ENCODE measurements at regions not wholly inside any gene's neighbourhood (a gene's known extent, or its start where the extent isn't known, plus 50 kb on each side); places are given as distances from the start of the nearest gene placed in this dataset.

DNA sequence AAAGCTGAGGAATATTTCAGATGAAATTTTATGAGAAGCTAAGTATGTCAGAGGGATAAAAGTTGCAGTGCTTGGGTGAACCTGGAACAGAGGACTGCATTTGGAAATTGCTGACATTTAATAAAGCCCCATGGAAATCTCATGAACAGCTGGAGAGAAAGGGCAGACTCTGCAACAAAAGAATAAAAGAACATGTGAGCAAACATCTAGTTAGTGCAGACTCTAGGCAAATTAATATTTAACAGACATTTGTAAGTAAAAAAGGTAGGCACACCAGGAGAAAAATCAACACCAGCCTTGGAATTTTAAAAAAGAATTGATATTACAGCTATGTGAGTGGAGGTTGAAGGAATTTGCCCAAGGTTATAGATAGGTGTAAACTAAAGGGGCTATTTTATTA is 114.6 kb upstream of the PUDP start:
- H3K4me1 Mint-ChIP-seq, result no peaks in the 10 kb centered on the region
- DNase-seq, result no peak
- no peak overlapping the region for H3K4me3 Mint-ChIP-seq
- no peak for ATAC-seq (ENCODE audit: low read depth)
- H3K36me3 Mint-ChIP-seq, result peaks cover 8% of the 10 kb centered on the region
- H3K27ac Mint-ChIP-seq, result no peak overlapping the region
- H3K27me3 Mint-ChIP-seq, result no peaks in the 10 kb centered on the region
- H3K9me3 Mint-ChIP-seq, result no peaks in the 10 kb centered on the region
- POLR2A ChIA-PET, result no interaction called here

DNA sequence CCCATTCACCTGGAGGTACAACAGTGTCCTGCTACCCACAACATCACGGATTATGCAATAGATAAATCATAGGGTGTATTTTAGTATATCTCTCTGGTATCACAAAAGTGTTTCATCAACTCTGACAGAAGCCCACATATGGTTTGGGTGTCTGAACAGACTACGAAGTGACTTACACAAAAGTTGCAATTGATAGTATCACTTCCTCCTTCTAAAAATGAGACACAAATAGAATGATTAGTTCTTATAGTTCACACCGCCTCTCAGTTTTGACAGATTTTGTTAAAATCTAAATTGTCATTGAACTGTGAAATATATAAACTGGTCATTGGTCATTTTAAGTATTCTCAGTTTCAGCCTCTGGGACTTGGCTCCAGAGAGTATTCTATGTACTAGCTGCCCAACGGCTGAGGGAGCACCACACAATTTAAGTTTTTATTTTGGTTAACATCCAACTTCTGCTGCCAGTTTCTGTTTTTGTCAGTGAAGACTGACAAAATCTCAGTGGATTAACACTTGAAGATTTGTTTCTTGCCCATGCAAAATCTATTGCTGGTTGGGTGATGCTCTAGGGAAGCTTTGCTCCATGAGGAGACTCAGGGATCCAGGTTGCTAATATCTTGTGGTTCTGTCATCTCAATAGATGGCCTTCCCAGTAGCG is 113.8 kb upstream of the PUDP start:
- H3K27ac Mint-ChIP-seq, result no peak overlapping the region
- DNase-seq, result no peak
- H3K27me3 Mint-ChIP-seq, result no peaks in the 10 kb centered on the region
- peaks cover 9% of the 10 kb centered on the region for H3K36me3 Mint-ChIP-seq
- no peaks in the 10 kb centered on the region for H3K9me3 Mint-ChIP-seq
- ATAC-seq (ENCODE audit: low read depth), result no peak
- H3K4me3 Mint-ChIP-seq, result no peak overlapping the region
- H3K4me1 Mint-ChIP-seq, result no peaks in the 10 kb centered on the region
- POLR2A ChIA-PET, result no interaction called here

DNA sequence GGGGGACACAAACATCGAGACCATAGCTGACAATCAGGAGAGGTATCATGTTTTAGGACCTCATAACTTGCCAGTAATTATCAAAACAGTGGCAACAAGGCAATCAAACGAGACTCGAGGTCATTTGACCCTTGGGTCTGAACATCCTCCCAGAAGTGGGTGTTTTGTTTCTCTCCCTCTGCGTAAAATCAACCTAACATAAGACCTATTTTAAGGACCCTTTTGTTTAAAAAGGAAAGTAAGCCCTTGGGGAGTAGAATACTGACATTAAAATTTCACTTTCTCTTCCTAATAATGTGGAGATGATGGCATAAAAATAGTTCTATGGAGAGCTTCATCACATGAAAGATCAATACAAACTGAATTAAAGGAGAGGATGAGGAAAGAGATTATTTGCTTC is 106.2 kb upstream of the PUDP start:
- DNase-seq (no peak), ATAC-seq (ENCODE audit: low read depth) (no peak)
- POLR2A ChIA-PET, result no interaction called here
- Mint-ChIP-seq H3K4me3 (no peak overlapping the region), H3K36me3 (peaks cover 6% of the 10 kb centered on the region), H3K27me3 (no peaks in the 10 kb centered on the region), H3K4me1 (no peaks in the 10 kb centered on the region), H3K9me3 (no peaks in the 10 kb centered on the region), H3K27ac (no peak overlapping the region)

DNA sequence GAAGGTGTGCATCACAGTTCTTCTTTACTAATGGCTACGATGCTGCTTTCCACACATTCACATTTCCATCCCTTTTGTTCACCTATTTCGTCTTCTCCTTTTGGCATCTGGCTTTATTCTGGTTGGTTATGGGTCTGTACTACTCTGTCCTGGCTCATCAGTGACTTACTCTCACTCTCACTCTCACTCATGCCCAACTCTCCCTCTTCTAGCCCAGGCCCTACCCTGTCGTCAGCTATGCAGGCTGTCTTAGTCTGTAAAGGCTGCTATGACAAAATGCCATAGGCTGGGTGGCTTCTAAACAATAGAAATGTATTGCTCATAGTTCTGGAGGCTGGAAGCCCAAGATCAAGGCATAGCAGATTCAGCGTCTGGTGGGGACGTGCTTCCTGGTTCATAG is 105.6 kb upstream of the PUDP start:
- POLR2A ChIA-PET, result no interaction called here
- Mint-ChIP-seq H3K36me3 (peaks cover 8% of the 10 kb centered on the region), H3K27me3 (no peaks in the 10 kb centered on the region), H3K27ac (no peak overlapping the region), H3K4me3 (no peak overlapping the region), H3K4me1 (no peaks in the 10 kb centered on the region), H3K9me3 (no peaks in the 10 kb centered on the region)
- no peak for DNase-seq
- no peak for ATAC-seq (ENCODE audit: low read depth)

DNA sequence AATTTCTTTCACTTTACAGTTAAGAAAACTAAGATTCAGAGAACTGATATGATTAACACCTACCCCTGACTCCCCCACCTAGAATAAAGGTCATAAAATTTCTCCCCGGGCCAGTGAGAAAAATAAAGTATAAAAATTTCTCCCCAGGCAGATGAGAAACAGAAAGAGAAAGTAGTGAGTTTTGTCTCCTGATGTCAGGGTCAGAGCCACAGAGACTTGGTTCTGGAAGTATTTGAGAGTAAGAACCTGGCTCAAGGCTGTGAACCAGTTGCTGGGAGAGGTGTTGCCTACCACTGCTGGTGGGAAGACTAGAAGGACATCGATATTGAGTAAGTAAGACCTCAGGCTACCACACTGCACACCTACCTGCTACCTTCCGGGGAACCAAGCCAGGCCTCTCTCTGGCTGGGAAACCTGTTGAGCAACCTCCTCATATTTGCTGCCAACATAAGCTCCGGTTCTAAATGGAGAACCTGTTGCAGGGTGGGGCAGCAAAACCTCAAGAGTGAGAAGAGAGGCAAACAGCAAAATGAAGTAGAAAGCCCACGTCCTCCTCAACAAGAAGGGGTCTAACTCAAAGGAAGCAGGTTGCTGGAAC is 104.2 kb upstream of the PUDP start:
- no peaks in the 10 kb centered on the region for H3K27me3 Mint-ChIP-seq

DNA sequence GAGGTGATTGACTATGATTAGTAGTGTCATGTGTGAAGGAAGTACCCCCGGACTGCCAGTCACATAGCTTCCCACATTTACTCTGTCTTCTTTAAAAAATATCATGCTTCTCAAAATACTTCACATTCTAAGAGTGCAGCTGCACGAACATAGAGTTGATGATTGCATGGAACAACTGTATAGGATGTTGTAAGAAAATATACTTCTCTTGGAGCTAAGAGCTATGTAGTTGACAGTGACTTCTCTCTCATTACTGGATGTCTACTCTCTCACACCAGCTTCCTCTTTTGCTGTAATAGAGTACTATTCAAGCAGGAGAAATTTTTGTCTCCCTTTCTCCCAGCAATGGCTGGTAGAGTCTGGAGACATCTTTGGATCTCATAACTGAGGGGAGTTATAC is 99.4 kb upstream of the PUDP start:
- ATAC-seq (ENCODE audit: low read depth), result no peak
- Mint-ChIP-seq H3K4me1 (no peaks in the 10 kb centered on the region), H3K27ac (no peak overlapping the region), H3K9me3 (no peaks in the 10 kb centered on the region), H3K36me3 (peaks cover 1% of the 10 kb centered on the region), H3K4me3 (no peak overlapping the region), H3K27me3 (no peaks in the 10 kb centered on the region)
- DNase-seq, result no peak
- POLR2A ChIA-PET, result no interaction called here

More for the DNA sequence above, 104.2 kb upstream of the PUDP start:
- H3K27ac Mint-ChIP-seq, result no peak overlapping the region
- peaks cover 3% of the 10 kb centered on the region for H3K36me3 Mint-ChIP-seq
- no peak overlapping the region for H3K4me3 Mint-ChIP-seq
- no peak for DNase-seq
- ATAC-seq (ENCODE audit: low read depth), result no peak
- POLR2A ChIA-PET, result no interaction called here
- no peaks in the 10 kb centered on the region for H3K4me1 Mint-ChIP-seq
- H3K9me3 Mint-ChIP-seq, result no peaks in the 10 kb centered on the region

DNA sequence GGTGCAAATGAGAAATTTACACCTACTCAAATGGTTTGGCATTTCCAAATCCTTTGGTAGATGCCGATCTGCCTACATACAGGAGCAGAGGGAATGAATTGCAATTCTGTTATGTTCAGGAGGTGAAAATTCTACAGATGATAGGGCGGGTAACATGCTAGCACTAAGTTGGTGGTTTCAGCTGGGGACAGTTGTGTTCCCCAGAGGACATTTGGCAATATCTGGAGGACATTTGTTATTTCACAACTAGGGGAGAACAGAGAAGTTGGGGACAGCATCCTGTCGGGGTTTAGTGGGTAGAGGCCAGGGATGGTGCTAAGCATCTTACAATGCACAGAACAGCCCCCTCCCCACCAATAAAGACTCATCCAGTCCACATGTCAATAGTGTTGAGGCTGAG is 96.5 kb upstream of the PUDP start:
- Mint-ChIP-seq H3K27ac (no peak overlapping the region), H3K9me3 (no peaks in the 10 kb centered on the region)
- no peak for ATAC-seq (ENCODE audit: low read depth)

DNA sequence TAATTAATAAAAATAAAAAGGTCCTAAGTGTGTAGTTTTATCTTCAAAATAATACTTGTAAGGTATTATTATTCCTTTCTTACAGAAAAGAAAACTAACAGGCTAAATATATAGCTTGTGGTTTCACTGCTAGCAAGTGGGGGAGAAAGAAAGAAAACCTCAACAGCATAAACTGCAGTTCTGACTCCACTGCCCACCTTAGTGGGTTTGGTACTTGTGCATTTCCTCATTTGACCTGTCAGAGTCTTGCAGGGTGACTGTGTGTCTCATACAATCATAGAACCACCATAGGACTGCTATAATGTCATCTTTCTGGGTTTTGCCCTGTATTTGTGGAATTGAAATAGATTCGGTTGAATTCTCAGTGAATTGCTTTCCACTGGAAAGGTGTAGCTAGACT is 94.7 kb upstream of the PUDP start:
- Mint-ChIP-seq H3K27me3 (no peaks in the 10 kb centered on the region), H3K4me3 (no peak overlapping the region), H3K9me3 (no peaks in the 10 kb centered on the region), H3K27ac (no peak overlapping the region), H3K36me3 (no peaks in the 10 kb centered on the region), H3K4me1 (no peaks in the 10 kb centered on the region)
- POLR2A ChIA-PET, result no interaction called here
- ATAC-seq (ENCODE audit: low read depth) (no peak), DNase-seq (no peak)

More for the DNA sequence above, 96.5 kb upstream of the PUDP start:
- Mint-ChIP-seq H3K27me3 (no peaks in the 10 kb centered on the region), H3K4me3 (no peak overlapping the region), H3K4me1 (no peaks in the 10 kb centered on the region), H3K36me3 (peaks cover 1% of the 10 kb centered on the region)
- DNase-seq, result no peak
- POLR2A ChIA-PET, result no interaction called here

DNA sequence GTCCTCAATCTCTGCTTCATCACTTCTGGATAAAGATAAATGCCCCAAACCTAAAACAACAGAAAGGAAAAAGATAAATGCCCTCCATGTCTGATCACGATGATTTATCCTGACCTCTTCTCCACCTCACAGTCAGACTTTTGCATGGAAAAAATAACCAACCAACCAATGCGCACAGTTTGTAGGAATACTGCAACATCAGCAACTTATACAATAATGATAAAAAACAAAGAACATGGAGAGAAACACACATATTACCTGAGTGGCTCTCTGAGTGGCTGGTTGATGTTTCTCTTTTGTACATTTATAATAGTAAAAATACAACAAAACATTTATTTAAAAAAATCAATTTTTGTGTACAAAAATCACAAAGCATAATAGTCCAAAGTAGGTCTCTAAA is 93.0 kb upstream of the PUDP start:
- H3K27me3 Mint-ChIP-seq, result no peaks in the 10 kb centered on the region
- ATAC-seq (ENCODE audit: low read depth), result no peak
- H3K36me3 Mint-ChIP-seq, result no peaks in the 10 kb centered on the region
- POLR2A ChIA-PET, result no interaction called here
- no peak for DNase-seq
- no peaks in the 10 kb centered on the region for H3K4me1 Mint-ChIP-seq
- no peak overlapping the region for H3K4me3 Mint-ChIP-seq
- H3K9me3 Mint-ChIP-seq, result no peaks in the 10 kb centered on the region
- H3K27ac Mint-ChIP-seq, result no peak overlapping the region

DNA sequence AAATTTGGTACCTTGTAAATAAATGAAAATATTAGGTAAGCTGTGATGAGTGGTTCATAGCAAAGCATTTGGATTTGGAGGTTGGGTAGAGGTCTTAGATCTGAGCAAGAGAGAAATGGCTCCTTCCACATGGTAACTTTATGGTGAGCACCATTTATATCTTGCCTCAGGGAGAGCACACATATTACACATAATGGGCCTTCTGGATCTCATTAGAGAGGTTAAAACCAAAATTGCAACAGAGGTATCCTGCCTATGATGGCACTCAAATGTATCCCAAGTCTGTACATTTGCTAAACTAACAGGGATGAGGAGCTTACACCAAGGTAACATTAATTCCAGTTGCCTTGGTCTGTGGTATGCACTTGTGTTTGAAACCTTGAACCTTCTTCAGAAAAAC is 87.1 kb upstream of the PUDP start:
- POLR2A ChIA-PET, result no interaction called here
- ATAC-seq (ENCODE audit: low read depth), result no peak
- no peaks in the 10 kb centered on the region for H3K36me3 Mint-ChIP-seq
- no peaks in the 10 kb centered on the region for H3K27me3 Mint-ChIP-seq
- no peak for DNase-seq
- H3K27ac Mint-ChIP-seq, result no peak overlapping the region
- no peak overlapping the region for H3K4me3 Mint-ChIP-seq
- no peaks in the 10 kb centered on the region for H3K4me1 Mint-ChIP-seq
- H3K9me3 Mint-ChIP-seq, result no peaks in the 10 kb centered on the region

DNA sequence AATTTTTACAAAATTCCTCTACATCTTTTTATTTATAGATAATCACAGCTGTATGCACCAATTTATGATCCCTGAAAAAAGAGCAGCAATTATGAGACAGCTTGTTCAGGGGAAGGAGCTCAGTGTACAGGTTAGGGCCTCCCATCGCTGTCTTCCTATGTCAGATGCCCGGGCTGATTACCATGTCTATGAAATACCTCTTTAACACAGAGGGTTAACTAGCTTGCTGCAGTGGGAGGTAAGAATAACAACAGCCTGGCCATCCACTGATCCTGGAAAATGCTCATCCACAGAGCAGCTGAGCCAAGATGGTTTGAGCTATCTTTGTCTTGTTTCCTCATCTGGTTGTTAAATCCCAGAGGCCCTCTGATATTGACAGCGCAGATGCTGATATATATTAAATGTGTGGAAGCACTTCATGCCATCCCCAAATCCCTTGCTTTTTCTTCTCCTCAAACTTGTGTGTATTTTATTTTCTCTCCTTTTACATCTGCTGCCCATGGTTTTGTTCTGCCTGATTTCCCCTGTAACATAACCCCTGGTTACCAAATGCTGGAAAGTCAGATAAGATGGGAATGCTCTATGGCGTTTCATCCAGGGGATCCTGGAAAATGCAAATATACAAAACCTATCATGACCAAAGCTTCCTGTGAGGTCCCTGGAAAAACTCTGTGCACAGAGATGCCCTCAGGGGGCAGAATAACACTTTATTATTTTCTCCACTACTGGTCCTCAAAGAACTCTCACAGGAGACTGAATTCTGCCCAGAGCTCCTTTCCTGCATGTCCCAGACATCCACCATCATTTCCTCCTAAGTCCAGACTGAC is 85.8 kb upstream of the PUDP start:
- POLR2A ChIA-PET, result interaction anchor here (0.6 kb wide), 1 partner anchor 12 kb away, joined by 3 read pairs; no protein-coding TSS in a partner anchor
- DNase-seq, result no peak
- no peaks in the 10 kb centered on the region for H3K36me3 Mint-ChIP-seq
- ATAC-seq (ENCODE audit: low read depth), result no peak
- no peaks in the 10 kb centered on the region for H3K27me3 Mint-ChIP-seq
- H3K4me3 Mint-ChIP-seq, result no peak overlapping the region
- peak overlapping the region; percentile 16 for H3K27ac Mint-ChIP-seq
- no peaks in the 10 kb centered on the region for H3K9me3 Mint-ChIP-seq
- H3K4me1 Mint-ChIP-seq, result no peaks in the 10 kb centered on the region

DNA sequence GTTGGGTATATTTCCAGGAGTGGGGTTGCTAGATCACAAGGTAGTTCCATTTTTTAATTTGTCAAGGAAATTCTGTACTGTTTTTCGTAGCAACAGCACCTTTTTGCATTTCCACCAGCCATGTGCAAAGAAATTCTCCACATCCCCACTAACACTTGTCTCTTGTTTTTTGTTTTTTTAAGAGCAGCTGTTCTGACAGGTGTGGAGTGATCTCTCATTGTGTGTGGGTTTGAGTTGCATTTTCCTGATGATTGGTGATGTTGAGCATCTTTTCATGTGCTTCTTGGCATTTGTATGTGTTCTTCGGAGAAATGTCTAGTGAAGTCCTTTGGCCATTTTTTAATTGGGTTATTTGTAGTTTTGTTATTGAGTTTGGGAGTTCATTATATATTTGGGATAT is 80.3 kb upstream of the PUDP start:
- no peaks in the 10 kb centered on the region for H3K27me3 Mint-ChIP-seq
- H3K27ac Mint-ChIP-seq, result no peak overlapping the region
- POLR2A ChIA-PET, result no interaction called here
- no peaks in the 10 kb centered on the region for H3K9me3 Mint-ChIP-seq
- DNase-seq, result no peak
- no peaks in the 10 kb centered on the region for H3K36me3 Mint-ChIP-seq
- H3K4me3 Mint-ChIP-seq, result no peak overlapping the region
- no peaks in the 10 kb centered on the region for H3K4me1 Mint-ChIP-seq
- ATAC-seq (ENCODE audit: low read depth), result no peak

DNA sequence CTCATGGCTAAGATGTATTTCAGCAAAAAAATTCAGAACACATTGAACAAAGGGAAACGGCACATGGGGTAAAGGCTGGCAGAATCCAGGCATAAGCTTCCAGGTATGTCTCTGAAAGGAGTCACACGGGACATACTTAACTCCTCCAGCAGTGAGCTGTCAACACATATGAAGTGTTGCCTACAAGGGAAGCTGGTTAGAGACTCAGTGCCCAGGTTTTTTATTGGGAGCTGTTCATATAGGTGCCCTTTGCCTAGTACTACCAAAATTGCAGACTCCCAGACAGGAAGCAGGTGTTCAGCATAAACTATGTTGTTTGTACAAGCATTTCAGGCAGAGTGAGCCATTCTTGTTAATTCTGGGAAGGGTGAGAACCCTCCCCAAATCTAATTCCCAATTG is 77.4 kb upstream of the PUDP start:
- no peak overlapping the region for H3K4me3 Mint-ChIP-seq
- no peak for ATAC-seq (ENCODE audit: low read depth)
- no peaks in the 10 kb centered on the region for H3K4me1 Mint-ChIP-seq
- no peak for DNase-seq
- H3K27ac Mint-ChIP-seq, result no peak overlapping the region
- H3K27me3 Mint-ChIP-seq, result no peaks in the 10 kb centered on the region
- POLR2A ChIA-PET, result no interaction called here
- H3K9me3 Mint-ChIP-seq, result peaks cover 2% of the 10 kb centered on the region
- H3K36me3 Mint-ChIP-seq, result peaks cover 2% of the 10 kb centered on the region

DNA sequence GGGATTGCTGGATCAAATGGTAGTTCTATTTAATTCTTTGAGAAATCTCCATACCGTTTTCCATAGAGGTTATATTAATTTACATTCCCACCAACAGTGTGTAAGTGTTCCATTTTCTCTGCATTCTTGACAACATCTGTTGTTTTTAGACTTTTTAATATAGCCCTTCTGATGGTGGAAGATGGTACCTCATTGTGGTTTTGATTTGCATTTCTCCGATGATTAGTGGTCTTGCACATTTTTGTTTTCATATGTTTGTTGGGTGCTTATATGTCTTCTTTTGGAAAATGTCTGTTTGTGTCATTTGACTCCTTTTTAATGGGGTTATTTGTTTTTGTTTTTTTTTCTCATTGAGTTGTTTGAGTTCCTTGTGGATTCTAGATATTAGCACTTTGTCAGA is 75.3 kb upstream of the PUDP start:
- Mint-ChIP-seq H3K4me1 (no peaks in the 10 kb centered on the region), H3K27me3 (no peaks in the 10 kb centered on the region), H3K4me3 (no peak overlapping the region), H3K27ac (no peak overlapping the region), H3K36me3 (peaks cover 2% of the 10 kb centered on the region), H3K9me3 (peaks cover 2% of the 10 kb centered on the region)
- DNase-seq (no peak), ATAC-seq (ENCODE audit: low read depth) (no peak)
- POLR2A ChIA-PET, result no interaction called here

Measured in activated naive CD8-positive, alpha-beta T cell treated with anti-CD3 and anti-CD28 coated beads, Interleukin-2, amount 10 ng/mL, durations not matched to agents 7 days and 5 days (primary cell).